ENCODE measurements at regions not wholly inside any gene's neighbourhood (a gene's known extent, or its start where the extent isn't known, plus 50 kb on each side); places are given as distances from the start of the nearest gene placed in this dataset.

DNA sequence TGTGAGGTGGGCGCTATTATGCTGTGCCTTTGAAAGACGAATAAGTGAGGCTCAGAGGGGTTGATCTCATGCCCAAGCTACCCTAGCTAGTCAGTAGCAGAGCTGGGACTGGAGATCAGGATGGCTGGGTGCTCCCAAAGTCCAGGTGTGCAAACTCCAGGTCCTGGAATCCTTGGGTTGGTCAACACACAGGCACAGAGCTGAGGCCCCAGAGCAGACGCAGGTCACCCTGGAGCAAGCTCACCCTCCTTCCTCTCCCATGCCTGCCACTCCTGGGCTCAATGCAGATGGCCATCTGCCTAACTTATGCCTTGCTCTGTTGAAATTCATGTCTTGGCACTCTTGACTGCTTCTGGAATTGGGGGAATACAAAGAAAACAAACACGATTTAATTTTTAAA lies 587.2 kb downstream of the PTPRU start:
- no peak overlapping the region for H3K27ac ChIP-seq
- CTCF ChIA-PET: no interaction called here
- no peak for DNase-seq (ENCODE audit: low spot score)
- TF ChIP-seq, protein P1, sequence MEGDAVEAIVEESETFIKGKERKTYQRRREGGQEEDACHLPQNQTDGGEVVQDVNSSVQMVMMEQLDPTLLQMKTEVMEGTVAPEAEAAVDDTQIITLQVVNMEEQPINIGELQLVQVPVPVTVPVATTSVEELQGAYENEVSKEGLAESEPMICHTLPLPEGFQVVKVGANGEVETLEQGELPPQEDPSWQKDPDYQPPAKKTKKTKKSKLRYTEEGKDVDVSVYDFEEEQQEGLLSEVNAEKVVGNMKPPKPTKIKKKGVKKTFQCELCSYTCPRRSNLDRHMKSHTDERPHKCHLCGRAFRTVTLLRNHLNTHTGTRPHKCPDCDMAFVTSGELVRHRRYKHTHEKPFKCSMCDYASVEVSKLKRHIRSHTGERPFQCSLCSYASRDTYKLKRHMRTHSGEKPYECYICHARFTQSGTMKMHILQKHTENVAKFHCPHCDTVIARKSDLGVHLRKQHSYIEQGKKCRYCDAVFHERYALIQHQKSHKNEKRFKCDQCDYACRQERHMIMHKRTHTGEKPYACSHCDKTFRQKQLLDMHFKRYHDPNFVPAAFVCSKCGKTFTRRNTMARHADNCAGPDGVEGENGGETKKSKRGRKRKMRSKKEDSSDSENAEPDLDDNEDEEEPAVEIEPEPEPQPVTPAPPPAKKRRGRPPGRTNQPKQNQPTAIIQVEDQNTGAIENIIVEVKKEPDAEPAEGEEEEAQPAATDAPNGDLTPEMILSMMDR (conservative IDR thresholded peaks at IDR 0.05; ENCODE audit: low read depth): no peak
- POLR2A ChIA-PET (ENCODE audit: low non-redundant PET): no interaction called here

DNA sequence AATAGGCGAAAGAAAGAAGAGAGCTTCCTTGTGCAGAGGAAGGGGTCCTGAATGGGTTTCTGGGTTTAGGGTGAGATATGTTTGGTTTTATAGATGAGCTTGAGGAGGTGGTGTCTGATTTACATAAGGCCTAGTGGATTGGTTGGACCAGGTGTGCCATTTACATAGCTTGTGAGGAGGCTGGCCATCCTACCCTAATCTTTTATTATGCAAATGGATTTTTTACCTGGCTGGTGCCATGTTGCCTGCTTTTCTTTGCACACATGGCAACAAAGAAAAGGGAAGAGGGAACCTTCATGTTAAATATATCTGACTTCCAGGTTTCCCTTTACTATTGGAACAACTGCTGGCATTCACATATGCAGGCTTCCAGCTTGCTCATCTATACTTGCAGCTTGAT lies 585.3 kb downstream of the PTPRU start:
- CTCF ChIA-PET: interaction anchor here (1.3 kb wide), 1 partner anchor 29 kb away, joined by 5 read pairs; no protein-coding TSS in a partner anchor
- no peak for DNase-seq (ENCODE audit: low spot score)
- POLR2A ChIA-PET (ENCODE audit: low non-redundant PET): no interaction called here
- H3K27ac ChIP-seq: no peak overlapping the region
- TF ChIP-seq, protein P1 (conservative IDR thresholded peaks at IDR 0.05; ENCODE audit: low read depth): no peak

DNA sequence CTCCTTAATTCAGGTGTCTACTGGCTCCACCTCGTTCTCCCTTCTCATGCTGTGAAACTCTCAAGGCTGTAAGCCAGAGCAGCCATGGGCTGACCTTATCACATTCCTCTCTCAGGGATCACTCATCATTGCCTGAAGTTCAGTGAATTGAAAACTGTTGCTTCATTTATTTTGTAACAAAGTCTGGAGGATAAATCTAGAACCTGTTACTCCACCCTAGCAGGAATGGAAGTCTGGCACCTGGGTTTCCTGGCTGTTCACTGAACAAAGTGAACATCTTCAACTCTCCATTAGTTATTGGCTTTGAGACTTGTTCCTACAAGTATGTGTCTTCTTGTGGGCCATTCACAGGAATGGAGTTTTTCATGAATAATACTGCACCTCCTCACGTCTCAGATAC lies 584.1 kb downstream of the PTPRU start:
- H3K27ac ChIP-seq: no peak overlapping the region
- ChIA-PET POLR2A (ENCODE audit: low non-redundant PET) (no interaction called here), CTCF (no interaction called here)
- TF ChIP-seq, protein P1 (conservative IDR thresholded peaks at IDR 0.05; ENCODE audit: low read depth): no peak
- no peak for DNase-seq (ENCODE audit: low spot score)

DNA sequence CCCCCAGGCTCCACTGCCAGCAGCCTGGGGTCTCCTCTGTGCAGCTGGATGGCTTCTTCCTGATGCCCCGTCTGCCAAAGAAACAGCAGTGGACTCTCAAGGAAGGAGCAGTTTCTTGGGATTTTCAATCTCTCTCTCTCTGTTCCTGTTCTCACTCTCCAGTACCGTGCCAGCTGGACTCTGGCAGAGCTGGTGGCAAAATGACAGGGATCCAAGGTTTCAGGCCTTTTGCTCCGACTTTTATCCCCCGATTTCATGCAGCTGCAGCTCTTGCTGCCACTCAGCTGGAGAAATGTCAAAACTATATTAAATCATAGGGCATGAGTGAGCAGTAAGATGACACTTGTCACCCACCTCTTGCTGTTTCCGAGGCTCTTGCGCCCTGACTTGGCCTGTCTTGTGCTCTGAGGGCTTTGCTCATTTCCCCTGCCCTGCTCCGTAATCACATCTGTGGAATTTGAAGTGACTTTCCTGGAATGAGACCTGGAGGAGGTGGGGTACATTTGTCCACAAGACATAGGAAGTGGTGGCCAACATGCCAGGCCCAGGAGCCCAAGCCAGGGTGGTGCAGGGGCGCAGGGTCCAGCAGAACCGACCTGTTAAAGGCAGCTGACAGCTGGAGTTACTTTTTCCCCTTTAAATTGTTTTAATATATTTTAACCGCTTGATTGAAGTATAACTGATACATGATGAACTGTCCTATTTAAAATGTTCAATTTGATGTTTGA lies 576.2 kb downstream of the PTPRU start:
- TF ChIP-seq, protein P1 (conservative IDR thresholded peaks at IDR 0.05; ENCODE audit: low read depth): no peak
- ChIA-PET CTCF (no interaction called here), POLR2A (ENCODE audit: low non-redundant PET) (no interaction called here)
- no peak overlapping the region for H3K27ac ChIP-seq
- DNase-seq (ENCODE audit: low spot score): no peak

DNA sequence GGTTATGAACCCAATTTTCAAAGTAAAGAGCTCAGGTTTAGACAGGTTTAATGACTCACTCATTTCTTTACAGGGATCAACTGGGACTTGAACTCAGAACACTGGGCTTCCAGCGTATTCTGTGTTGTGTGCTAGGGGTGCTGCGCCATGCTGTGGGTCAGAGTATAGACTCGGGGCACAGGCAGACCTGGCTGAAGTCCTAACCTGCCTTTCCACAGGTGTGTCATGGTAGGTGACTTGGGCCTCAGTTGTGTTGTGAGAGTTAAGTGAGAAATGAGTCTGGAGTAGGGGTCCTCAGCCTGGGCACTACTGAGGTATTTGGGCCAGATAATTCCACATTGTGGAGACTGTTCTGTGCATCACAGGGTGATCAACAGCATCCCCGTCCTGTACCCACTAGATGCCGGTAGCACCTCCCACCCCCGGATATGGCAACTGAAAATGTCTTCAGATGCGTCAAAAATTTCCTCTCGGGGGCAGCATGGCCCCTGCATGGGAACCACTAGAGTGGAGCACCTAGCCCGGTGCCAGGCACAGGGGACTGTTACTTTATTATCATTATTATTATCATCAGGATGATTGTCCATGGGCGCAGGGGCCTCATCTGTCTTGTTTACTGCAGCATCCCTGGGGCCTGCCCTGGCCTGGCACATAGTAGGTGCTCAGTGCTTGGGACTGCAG lies 575.5 kb downstream of the PTPRU start:
- CTCF ChIA-PET: no interaction called here
- POLR2A ChIA-PET (ENCODE audit: low non-redundant PET): no interaction called here
- TF ChIP-seq, protein P1 (conservative IDR thresholded peaks at IDR 0.05; ENCODE audit: low read depth): no peak
- no peak for DNase-seq (ENCODE audit: low spot score)
- no peak overlapping the region for H3K27ac ChIP-seq

DNA sequence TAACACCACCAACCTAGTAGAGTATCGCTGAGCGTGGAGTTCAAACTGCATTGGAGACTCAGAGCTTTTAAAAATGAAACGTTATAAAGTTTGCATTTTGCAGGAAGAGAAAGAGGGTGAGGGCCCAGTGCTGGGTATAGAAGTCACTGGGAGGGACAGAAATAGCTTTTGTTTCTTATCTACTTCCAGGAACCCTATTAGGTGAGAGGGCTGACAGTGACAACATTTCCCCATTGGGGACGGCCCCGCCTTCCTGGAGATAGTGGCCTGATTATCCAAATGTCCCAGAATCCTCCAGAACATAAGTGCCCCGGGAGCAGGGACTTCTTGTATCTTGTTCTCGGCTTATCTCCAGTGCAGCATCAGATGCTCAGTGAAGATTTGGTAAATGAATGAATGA lies 574.9 kb downstream of the PTPRU start:
- TF ChIP-seq, protein P1 (conservative IDR thresholded peaks at IDR 0.05; ENCODE audit: low read depth): no peak
- H3K27ac ChIP-seq: no peak overlapping the region
- ChIA-PET CTCF (no interaction called here), POLR2A (ENCODE audit: low non-redundant PET) (no interaction called here)
- no peak for DNase-seq (ENCODE audit: low spot score)

All from RWPE1 (cell line).